Upper lobe of left lung (tissue), 6 donors: ENCODE measurements at regions not wholly inside any gene's neighbourhood (a gene's known extent, or its start where the extent isn't known, plus 50 kb on each side); places are given as distances from the start of the nearest gene placed in this dataset.
"Not testable (repeated sequence)": the region's sequence is repeated elsewhere in the genome, so short reads cannot be mapped to it uniquely, and the experiment has no call there.

Experiments used
- ATAC-seq, 2 donors: fragments of 200-7000 bp; cut with Tn5 transposase; one replicate each; pipeline ENCODE4 v1.9.1; 2022; ENCODE audit warnings: mild to moderate bottlenecking in 2 of 2, moderate library complexity in 2 of 2; ENCODE audit not compliant: low FRiP score in 2 of 2
- DNase-seq, 2 donors: peaks; one replicate each; pipeline ENCODE4 v3.0.0-alpha.2; 2019 to 2020
- H3K27ac ChIP-seq, 4 donors: fragments of 200-600 bp; sonication (generic); one replicate each; pipeline ENCODE4 v1.5.1; 2016 to 2019
- H3K27me3 ChIP-seq, 4 donors: fragments of 200-600 bp; sonication (generic); one replicate each; pipeline ENCODE4 v1.5.1; 2017 to 2019
- H3K36me3 ChIP-seq, 4 donors: fragments of 200-600 bp; sonication (generic); one replicate each; pipeline ENCODE4 v1.5.1; 2016 to 2019
- H3K4me1 ChIP-seq, 4 donors: fragments of 200-600 bp; sonication (generic); one replicate each; pipeline ENCODE4 v1.5.1; 2018 to 2019
- H3K4me3 ChIP-seq, 4 donors: fragments of 200-600 bp; sonication (generic); one replicate each; pipeline ENCODE4 v1.5.1; 2017 to 2019; ENCODE audit warnings: mild to moderate bottlenecking in 2 of 4, moderate library complexity in 1 of 4
- H3K9me3 ChIP-seq, 4 donors: fragments of 200-600 bp; sonication (generic); one replicate each; pipeline ENCODE4 v1.5.1; 2018 to 2019
- CTCF ChIP-seq, 6 experiments: fragments of 450-650 bp in 4 of 6; fragments of 200-600 bp in 2 of 6; sonication (generic) in 2 of 6; IDR thresholded peaks; one replicate each; pipeline ENCODE4 v1.5.1; 2016 to 2019; ENCODE audit warnings: antibody characterized with exemption in 6 of 6
- EP300 ChIP-seq, 4 donors: sonication (generic); formaldehyde crosslinking; IDR thresholded peaks; one replicate each; pipeline ENCODE4 v1.5.1; 2017; ENCODE audit warnings: antibody characterized with exemption in 4 of 4, control low read depth in 2 of 4
- POLR2A ChIP-seq, 4 donors: fragments of 450-650 bp; IDR thresholded peaks; one replicate each; pipeline ENCODE4 v1.5.1; 2016 to 2017; ENCODE audit warnings: antibody characterized with exemption in 4 of 4, mild to moderate bottlenecking in 2 of 4
- POLR2AphosphoS5 ChIP-seq, 2 donors: sonication (generic); formaldehyde crosslinking; IDR thresholded peaks; one replicate each; pipeline ENCODE4 v1.5.1; 2017; ENCODE audit warnings: antibody characterized with exemption in 2 of 2
- WGBS, 2 donors: methylation state at CpG; one replicate each; pipeline ENCODE4 v1.1.5; 2017 to 2018; 5-methylcytosine and 5-hydroxymethylcytosine counted together
- donor health status: DM: no; HTN: no; CAD: no; lungs with moderate emphysema.
- donor health status: DM: no; HTN: yes; CAD: no; lungs with severe emphysema.

GRCh38 chr14:27890259-27890658, 876.3 kb upstream of the FOXG1 start:
- Histone ChIP-seq H3K27ac (no peak overlapping the region), H3K4me3 (no peak overlapping the region), H3K36me3 (no peaks in the 10 kb centered on the region), H3K27me3 (no peaks in the 10 kb centered on the region), H3K9me3 (no peaks in the 10 kb centered on the region), H3K4me1 (no peaks in the 10 kb centered on the region)
- WGBS, 2 donors, result 72 to 76% methylated on average over 3 of the region's 3 CpGs
- ATAC-seq (no peak), DNase-seq (no peak)
- TF ChIP-seq CTCF (IDR thresholded peaks at IDR 0.05) (no peak), EP300 (IDR thresholded peaks at IDR 0.05) (no peak), POLR2AphosphoS5 (IDR thresholded peaks at IDR 0.05) (no peak), POLR2A (IDR thresholded peaks at IDR 0.05) (no peak)

DNA sequence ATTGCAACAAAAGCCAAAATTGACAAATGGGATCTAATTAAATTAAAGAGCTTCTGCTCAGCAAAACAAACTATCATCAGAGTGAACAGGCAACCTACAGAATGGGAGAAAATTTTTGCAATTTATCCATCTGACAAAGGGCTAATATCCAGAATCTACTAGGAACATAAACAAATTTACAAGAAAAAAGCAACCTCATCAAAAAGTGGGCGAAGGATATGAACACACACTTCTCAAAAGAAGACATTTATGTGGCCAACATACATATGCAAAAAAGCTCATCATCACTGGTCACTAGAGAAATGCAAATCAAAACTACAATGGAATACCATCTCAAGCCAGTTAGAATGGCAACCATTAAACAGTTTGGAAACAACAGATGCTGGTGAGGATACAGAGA, 858.1 kb upstream of the FOXG1 start:
- not testable (repeated sequence) for H3K9me3 ChIP-seq, DNase-seq, H3K27me3 ChIP-seq, H3K36me3 ChIP-seq, H3K4me1 ChIP-seq, H3K4me3 ChIP-seq, H3K27ac ChIP-seq, ATAC-seq
- 73 to 94% methylated on average over 1 of the region's 1 CpG for WGBS, 2 donors

DNA sequence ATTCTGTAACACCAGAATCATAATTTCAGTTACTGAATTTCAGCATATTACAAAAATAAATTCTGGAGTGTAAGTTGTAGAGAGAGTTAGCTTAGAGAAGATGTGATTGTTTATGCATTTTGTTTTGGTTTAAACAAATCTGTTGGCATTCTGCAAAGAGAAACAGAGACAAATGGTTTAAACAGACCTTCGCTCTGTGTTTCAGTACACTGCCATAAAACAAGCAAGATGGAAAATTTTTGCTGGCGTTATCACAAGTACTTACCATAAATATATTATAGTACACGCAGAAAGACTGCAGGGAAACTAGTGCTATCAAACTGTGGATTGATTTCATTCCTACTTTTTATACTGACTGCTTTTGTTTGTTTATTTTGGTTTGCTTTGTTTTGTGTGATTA, 850.3 kb upstream of the FOXG1 start:
- no peak overlapping the region for H3K27ac ChIP-seq
- ATAC-seq (no peak), DNase-seq (no peak)
- H3K9me3 ChIP-seq, result no peaks in the 10 kb centered on the region
- 73 to 82% methylated on average over 3 of the region's 3 CpGs for WGBS, 2 donors
- H3K36me3 ChIP-seq, result no peaks in the 10 kb centered on the region
- no peak for TF ChIP-seq POLR2A (IDR thresholded peaks at IDR 0.05)
- TF ChIP-seq CTCF (IDR thresholded peaks at IDR 0.05), result no peak
- TF ChIP-seq POLR2AphosphoS5 (IDR thresholded peaks at IDR 0.05), result no peak
- TF ChIP-seq EP300 (IDR thresholded peaks at IDR 0.05), result no peak
- no peaks in the 10 kb centered on the region for H3K4me1 ChIP-seq
- H3K4me3 ChIP-seq, result no peak overlapping the region
- no peaks in the 10 kb centered on the region for H3K27me3 ChIP-seq

DNA sequence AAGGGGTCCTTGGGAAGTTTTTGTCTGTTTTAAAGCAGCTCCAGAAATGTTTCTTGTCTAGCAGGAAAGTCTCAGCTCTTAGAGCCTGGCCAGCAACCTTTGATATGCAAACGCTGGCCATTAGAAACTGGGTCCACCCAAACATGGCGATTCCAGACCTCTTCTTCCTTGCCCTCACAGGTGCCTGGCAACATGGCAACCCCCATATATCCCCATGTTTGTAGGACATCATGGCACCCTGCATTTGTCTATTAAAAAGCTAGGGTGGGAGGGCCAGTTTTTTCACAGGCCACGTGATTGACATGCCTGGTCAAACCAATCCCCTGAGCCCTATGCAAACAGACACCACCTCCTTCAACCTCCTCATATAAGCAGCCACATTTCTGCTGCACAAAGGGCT, 848.7 kb upstream of the FOXG1 start:
- WGBS, 2 donors, result 74 to 82% methylated on average over 3 of the region's 3 CpGs
- H3K27ac ChIP-seq, result no peak overlapping the region
- no peak overlapping the region for H3K4me3 ChIP-seq
- H3K36me3 ChIP-seq, result no peaks in the 10 kb centered on the region
- H3K4me1 ChIP-seq, result no peaks in the 10 kb centered on the region
- H3K27me3 ChIP-seq, result no peaks in the 10 kb centered on the region
- TF ChIP-seq POLR2AphosphoS5 (IDR thresholded peaks at IDR 0.05) (no peak), CTCF (IDR thresholded peaks at IDR 0.05) (no peak), EP300 (IDR thresholded peaks at IDR 0.05) (no peak), POLR2A (IDR thresholded peaks at IDR 0.05) (no peak)
- H3K9me3 ChIP-seq, result no peaks in the 10 kb centered on the region
- DNase-seq (no peak), ATAC-seq (no peak)

- no peaks in the 10 kb centered on the region for H3K27me3 ChIP-seq
- TF ChIP-seq POLR2AphosphoS5 (IDR thresholded peaks at IDR 0.05), result no peak
- TF ChIP-seq EP300 (IDR thresholded peaks at IDR 0.05), result no peak
- TF ChIP-seq POLR2A (IDR thresholded peaks at IDR 0.05), result no peak
- TF ChIP-seq CTCF (IDR thresholded peaks at IDR 0.05), result no peak
- ATAC-seq (no peak), DNase-seq (no peak)
- H3K9me3 ChIP-seq, result no peaks in the 10 kb centered on the region
- no peaks in the 10 kb centered on the region for H3K36me3 ChIP-seq
- no peak overlapping the region for H3K4me3 ChIP-seq
- no peaks in the 10 kb centered on the region for H3K4me1 ChIP-seq
- no peak overlapping the region for H3K27ac ChIP-seq
Observed at GRCh38 chr14:27927519-27927918, 839.1 kb upstream of the FOXG1 start.
